SU-DHL-6 (cell line): ENCODE measurements at regions not wholly inside any gene's neighbourhood (a gene's known extent, or its start where the extent isn't known, plus 50 kb on each side); places are given as distances from the start of the nearest gene placed in this dataset.

ENCODE experiments used
- EZH2phosphoT487 ChIP-seq: fragments of 200-600 bp; sonication (generic), shearing (Covaris generic); conservative IDR thresholded peaks from 2 replicates; pipeline ENCODE4 v1.6.1; 2018; ENCODE audit warnings: mild to moderate bottlenecking, antibody characterized with exemption, low read length, moderate library complexity, mixed read lengths
- TF ChIP-seq, protein P1 (sequence below): fragments of 200-600 bp; sonication (generic); IDR thresholded peaks from one replicate; pipeline ENCODE4 v1.5.1; 2017; ENCODE audit warnings: antibody characterized with exemption, mild to moderate bottlenecking, low read length, moderate library complexity; ENCODE audit not compliant: insufficient read depth, poor library complexity, severe bottlenecking

DNA sequence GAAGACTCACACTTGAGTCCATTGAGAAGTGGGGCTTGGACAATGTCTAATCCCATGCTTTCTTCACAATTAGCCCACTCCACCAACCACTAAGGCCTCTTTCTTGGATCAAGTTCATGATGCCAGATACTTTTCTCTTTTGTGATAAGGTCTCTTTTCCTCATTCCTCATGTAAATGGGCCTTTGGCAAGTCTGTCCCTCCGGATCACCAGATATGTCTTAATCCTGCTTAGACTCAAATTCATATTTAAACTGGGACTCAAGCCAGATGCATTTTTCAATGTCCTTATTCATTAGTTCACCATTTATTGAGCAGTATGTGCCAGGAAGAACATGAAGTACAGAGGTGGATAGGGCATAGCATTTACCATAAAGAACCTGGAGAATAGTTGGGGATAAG is 671.1 kb downstream of the TBL1XR1 start:
- no peak for TF ChIP-seq EZH2phosphoT487
- TF ChIP-seq, protein P1, sequence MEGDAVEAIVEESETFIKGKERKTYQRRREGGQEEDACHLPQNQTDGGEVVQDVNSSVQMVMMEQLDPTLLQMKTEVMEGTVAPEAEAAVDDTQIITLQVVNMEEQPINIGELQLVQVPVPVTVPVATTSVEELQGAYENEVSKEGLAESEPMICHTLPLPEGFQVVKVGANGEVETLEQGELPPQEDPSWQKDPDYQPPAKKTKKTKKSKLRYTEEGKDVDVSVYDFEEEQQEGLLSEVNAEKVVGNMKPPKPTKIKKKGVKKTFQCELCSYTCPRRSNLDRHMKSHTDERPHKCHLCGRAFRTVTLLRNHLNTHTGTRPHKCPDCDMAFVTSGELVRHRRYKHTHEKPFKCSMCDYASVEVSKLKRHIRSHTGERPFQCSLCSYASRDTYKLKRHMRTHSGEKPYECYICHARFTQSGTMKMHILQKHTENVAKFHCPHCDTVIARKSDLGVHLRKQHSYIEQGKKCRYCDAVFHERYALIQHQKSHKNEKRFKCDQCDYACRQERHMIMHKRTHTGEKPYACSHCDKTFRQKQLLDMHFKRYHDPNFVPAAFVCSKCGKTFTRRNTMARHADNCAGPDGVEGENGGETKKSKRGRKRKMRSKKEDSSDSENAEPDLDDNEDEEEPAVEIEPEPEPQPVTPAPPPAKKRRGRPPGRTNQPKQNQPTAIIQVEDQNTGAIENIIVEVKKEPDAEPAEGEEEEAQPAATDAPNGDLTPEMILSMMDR = no peak
